ENCODE measurements at regions not wholly inside any gene's neighbourhood (a gene's known extent, or its start where the extent isn't known, plus 50 kb on each side); places are given as distances from the start of the nearest gene placed in this dataset.

- TF ChIP-seq FOXK2 (IDR thresholded peaks at IDR 0.05) (no peak), NFRKB (IDR thresholded peaks at IDR 0.05) (no peak), FOXM1 (IDR thresholded peaks at IDR 0.05; ENCODE audit: borderline replicate concordance) (no peak)
These were observed 173.0 kb upstream of the TET2 start for GRCh38 chr4:104973708-104974107.

All from HEK293T (cell line).